ENCODE measurements at regions not wholly inside any gene's neighbourhood (a gene's known extent, or its start where the extent isn't known, plus 50 kb on each side); places are given as distances from the start of the nearest gene placed in this dataset.

DNA sequence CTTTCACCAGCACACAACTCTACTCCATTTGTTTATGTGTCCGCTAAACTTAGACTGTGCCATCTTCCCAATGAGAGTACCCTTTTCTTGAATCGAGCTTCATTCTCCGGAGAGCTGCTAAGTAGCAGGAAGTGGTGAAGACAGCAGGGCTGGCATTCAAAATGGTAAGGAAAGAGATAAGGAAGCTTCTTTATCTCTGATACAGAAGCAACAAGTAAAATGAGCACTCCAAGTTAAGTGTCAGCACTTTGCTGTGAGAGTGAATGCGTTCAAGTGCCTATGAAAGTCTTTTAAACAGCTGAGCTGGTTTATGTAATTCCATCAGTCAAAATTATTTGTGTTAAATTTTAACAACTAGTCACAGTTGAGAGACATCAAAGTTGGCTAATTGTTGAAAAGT, 386.8 kb upstream of the PTPRD start:
- no peak for DNase-seq (ENCODE audit: low spot score)

DNA sequence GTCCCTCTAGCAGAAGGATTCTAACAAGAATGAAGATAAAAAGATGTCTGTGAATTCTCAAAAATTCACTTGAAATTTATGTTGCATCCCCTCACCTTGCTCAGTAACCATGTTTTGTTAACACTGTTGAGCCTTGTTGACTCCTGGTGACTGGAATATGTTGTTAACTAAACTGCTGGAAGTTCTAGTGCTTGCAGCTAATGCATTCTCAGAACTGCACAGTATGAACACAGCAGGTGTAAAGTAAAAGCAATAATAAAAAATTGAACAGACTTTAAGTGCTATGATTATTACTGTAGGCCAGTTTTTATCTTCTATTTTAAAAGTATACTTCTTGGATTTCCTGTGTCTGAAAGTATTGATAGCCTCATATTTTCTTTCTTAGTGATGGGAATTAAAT, 388.7 kb upstream of the PTPRD start:
- no peak for DNase-seq (ENCODE audit: low spot score)

DNA sequence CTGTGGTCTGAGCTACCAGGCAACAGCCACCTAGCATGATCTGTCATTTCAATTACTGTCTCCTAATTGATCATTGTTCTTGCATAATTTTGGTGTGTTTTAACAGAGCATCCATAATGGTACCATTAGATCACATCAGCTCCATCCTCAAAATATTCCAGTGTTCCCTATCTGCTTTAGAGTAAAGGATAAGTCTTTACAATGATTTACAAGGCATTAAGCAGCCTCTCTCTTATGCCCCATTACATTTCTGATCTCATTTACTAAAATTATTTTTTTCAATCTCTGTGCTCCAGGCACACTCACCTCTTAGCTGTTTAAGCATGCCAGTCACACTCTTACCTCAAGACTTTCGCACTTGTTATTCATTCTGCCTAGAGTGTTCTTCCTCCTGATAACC, 389.9 kb upstream of the PTPRD start:
- no peak for DNase-seq (ENCODE audit: low spot score)

DNA sequence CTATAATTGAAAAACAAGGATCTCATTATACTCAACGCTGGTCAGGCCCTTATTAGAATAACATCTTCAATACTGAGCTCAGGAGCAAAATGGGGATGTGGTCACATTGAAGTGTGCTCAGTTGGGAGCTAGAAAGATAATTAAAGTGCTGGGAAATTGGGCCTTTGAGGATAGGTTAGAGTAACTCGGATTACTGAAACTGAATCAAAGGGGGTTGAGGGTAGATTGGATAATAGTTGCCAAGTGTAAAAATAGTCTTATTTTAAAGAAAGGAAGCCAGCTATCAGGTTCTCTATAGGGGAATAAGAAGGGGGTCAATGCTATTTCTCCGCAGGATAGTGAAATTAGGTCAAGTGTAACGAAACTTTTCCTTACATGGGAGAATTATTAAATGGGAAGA, 391.0 kb upstream of the PTPRD start:
- no peak for DNase-seq (ENCODE audit: low spot score)

DNA sequence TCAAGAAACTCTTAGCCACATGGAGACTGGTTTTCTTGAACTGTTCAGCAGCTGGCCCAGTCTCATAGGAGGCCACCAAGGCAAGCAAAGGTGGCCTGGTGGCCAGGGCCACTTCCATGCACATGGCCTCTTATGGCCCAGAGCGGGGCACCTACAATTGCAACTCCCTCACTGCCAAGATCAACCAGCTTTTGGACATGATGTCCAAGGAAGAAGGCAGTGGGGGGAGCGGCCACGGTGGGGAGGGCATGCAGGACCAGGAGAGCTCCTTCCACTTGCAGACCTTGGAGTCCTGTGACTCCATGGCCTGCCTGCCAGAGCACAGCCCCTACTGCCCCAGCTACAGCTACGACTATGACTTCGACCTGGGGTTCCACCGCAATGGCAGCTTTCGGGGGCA, 398.9 kb upstream of the PTPRD start:
- DNase-seq (ENCODE audit: low spot score): no peak

DNA sequence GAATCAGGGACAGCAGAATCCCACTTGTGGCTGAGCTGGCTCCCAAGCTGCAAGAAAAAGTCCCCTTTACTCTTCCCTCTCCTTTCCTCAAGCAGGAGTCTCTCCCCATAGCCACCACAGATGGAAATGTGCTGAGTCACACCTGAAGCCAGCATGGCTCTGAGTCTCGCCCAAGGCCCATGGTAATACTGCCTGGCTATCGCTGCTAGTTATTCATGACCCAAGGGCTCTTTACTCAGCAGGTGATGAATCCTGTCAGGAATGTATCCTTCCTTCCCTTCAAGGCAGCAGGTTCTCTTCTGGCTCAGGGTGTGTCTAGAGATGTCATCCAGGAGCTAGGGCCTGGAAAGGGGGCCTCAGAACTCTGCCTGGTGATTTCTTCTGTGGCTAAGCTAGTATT, 403.3 kb upstream of the PTPRD start:
- DNase-seq (ENCODE audit: low spot score): no peak

DNA sequence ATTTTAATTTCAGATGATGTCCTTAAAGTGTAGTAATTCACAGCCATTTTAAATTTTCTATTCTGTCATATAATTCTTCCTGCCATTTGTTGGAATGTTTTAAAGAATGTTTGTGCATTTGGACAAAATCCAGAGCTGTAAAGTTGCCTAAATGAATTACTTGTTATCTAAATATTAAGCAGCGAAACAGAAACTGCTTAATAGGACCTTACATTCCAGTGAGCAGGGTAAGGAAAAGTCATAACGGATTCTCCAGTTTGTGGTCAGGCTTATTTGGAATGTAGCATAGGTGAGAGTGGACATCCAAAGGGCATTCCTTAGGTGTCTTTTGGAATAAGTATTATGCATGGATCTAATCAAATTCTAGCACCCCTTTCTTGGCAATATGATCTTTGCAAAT, 410.4 kb upstream of the PTPRD start:
- no peak for DNase-seq (ENCODE audit: low spot score)

DNA sequence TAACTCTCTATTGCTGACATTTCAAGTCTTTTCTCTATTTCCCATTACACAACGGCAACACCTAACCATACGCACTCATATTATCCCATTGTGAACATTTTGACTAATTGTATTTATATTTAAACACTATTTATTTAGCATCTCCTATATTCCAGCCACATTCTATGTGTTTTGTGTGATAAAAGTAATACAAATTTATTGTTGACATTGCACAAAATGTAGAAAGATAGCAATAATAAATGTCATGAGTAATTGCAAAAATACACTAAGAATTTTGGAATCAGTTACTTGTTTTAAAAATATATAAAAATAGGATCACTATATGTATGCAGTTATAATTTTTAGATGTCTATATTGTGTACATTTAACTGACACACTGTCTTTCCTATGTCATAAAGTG, 413.0 kb upstream of the PTPRD start:
- no peak for DNase-seq (ENCODE audit: low spot score)

DNA sequence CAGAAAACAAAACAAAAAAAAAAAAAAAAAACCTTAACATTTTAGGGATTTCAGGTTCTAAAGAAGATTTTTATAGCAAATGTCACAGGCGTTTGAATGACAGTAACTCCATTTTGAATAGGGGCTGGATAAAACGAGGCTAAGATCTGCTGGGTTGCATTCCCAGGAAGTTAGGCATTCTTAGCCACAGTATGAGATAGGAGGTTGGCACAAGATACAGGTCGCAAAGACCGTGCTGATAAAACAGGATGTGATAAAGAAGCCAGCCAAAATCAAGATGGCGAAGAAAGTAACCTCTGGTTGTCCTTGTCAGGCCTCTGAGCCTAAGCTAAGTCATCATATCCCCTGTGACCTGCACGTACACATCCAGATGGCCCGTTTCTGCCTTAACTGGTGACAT, 425.6 kb upstream of the PTPRD start:
- DNase-seq (ENCODE audit: low spot score): no peak

DNA sequence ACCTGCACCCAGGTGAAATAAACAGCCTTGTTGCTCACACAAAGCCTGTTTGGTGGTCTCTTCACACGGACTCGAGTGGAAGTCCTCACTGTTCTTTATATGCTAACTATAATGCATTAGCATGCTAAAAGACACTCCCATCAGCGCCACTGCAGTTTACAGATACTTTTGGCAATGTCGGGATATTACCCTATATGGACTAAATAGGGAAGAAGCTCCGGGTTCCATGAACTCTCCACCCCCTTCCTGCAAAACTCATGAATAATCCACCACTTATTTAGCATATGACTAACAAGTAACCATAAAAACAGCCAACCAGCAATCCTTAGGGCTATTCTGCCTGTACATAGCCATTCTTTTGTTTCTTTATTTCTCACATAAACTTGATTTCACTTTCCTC, 426.2 kb upstream of the PTPRD start:
- no peak for DNase-seq (ENCODE audit: low spot score)

DNA sequence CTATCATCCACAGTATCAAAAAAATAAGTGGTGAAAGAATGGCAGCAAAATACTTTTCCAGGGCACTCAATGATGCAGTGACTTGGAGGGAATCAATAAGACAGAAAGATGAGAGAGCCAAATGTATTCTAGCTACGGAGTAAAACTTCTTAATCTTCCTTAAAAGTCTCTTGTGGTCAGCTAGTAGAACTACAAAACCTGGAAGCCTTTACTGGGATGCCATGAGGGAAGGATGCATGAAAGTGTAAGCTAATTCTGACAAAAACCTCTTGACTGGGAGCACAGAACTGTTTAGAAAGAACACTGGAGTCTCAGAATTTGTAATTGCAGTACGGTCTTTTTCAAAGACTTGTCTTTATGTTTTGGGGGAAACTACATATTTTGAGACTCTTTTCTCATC, 432.8 kb upstream of the PTPRD start:
- DNase-seq (ENCODE audit: low spot score): no peak

DNA sequence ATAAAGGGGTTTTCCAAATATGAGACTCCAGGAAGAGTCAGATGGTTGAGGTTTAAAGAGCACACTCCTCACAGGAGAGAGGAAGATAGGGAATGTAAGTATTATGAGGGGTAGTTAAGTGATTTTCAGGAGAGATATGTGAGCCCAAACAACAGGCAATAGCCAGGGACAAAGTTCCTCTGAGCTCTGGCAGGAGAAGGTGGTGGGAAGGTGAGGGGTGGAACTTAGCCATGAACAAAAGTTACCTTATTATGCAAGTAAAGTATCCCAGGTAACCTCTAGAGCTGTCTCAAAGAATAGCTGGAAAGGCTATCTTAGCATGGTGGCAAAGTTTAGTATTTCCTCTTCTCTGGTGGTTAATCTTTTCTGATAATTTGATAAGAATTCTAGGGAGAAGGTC, 450.5 kb upstream of the PTPRD start:
- DNase-seq (ENCODE audit: low spot score): no peak

DNA sequence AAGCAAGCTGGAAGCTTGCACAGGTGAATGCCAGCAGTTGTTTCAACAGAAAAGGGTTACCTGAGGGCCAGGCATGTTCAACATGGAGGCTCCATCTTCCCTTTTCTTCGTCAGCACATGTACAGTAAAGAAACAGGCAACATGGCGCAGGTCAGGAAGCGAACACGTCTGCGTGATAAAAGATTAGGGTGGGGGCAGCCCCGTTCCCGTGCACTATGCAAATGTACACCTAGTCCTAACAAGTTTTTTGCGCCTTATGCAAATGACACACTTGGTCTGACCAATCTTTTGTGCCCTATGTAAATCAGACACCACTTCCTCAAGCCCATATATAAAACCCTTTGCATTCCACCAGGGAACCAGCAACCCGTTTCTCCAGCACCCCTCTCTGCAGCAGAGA, 452.1 kb upstream of the PTPRD start:
- no peak for DNase-seq (ENCODE audit: low spot score)

DNA sequence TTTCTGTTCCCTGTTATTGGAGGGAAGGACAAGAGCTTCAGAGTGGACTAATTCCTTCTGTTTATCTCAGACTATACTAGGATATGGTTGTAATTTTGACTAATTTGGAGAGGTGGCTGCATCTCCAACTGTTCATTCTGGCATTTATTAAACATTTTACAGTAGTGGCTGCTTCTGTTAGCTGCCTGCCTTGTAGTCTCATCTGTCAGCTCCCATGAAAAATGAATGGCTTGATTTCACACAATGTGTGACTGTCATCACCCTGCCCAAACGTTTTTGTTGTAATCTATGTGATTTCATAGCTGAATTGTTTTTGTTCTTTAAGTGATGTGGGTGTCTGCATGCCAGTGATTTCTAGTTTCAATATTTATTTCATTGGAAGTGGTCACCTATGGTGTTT, 459.4 kb upstream of the PTPRD start:
- DNase-seq (ENCODE audit: low spot score): no peak

DNA sequence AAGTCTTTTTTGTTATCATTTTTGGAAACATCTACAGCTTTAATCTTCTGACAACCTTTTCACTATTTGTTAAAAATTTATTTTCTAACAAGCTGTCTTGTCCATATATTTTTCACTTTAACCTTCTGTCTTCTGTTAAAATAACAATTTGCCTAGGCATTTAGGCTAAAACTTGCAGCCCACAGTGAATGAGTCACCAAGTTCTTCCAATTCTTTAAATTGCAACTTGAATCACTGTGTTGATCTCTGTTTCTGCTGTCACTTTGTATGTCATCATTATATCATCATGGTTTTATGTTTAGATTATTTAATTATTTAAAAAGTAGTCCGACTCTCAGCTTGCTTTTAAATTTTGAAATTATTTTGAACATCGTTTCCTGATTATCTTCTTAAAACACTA, 473.8 kb upstream of the PTPRD start:
- DNase-seq (ENCODE audit: low spot score): no peak

DNA sequence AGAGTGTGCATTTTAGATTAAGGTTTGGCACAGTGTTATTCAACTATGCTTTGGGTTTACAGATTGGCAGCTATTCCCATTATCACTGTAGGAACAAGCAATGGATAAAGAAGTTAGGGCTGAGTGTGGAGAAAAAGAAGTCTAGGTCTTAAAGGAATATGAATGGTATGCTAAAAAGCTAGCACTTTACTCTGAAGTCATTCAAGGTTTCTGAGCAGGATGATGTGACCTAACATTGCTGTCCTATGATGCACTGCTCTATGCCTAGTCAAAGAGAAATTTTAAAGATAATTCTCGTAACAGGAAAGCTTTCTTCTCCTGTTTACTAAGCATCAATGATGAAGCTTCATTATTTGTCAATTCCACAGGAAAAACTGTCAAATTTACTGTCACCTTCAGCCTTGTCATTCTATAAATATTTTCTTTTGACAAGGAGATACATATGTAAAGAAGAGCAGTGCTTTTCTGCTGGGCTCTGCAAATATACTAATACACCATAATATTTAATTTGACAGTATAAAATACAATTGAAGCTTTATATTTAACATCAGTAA, 476.1 kb upstream of the PTPRD start:
- DNase-seq (ENCODE audit: low spot score): no peak

DNA sequence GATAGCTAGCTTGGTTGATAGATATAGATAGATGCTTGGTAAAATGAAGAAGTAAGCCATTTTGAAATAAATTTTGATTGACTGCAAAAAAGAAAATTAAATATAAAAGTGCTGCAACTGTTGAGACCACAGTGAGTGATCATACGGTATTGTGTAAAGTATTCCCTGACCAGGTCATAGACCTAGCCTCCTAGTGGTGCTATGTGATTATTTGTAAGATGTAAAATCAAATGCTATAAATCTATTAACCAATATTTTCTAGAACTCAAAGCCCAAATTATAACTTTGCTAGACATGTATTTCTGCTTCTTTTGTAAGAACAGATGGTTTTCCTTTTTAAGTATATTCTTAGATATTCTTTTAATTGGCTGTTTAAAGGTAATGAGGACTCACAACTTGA, 480.2 kb upstream of the PTPRD start:
- no peak for DNase-seq (ENCODE audit: low spot score)

DNA sequence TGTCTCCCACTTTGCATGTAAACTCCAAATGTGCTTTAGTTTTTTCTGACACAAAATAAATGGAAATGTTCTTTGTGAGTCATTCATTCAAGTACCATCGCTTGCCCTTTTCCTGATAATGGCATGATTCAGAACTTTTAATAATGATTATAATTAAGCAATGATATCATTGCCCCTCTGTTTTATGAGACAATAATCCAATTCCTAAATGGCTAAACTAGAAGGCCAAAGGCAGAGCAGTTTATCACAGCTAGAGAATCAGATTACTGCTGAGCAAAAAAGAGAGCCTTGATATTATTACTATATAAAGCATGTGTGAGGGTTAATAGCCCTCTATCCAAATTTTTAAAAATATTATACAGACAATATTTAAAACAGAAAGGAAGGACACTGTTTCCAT, 484.2 kb upstream of the PTPRD start:
- DNase-seq (ENCODE audit: low spot score): no peak

DNA sequence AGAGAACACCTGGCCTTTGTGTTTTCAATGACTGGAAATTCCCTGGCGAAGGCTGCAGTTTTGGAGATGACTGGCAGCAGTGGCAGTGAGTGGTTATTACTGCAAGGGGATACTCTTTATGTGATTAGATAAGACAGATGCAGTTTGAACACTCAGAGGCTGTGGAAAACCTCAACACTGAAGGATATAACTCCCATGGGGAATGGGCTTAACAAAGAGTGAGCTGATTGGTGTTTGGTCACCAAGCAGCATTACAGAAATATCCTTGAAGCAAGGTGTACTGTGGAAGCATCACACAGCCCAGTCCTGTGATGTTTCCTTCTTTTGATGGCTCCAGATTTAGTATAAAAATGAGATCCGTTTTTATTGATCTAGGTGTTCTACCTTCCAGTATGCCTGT, 490.7 kb upstream of the PTPRD start:
- no peak for DNase-seq (ENCODE audit: low spot score)

DNA sequence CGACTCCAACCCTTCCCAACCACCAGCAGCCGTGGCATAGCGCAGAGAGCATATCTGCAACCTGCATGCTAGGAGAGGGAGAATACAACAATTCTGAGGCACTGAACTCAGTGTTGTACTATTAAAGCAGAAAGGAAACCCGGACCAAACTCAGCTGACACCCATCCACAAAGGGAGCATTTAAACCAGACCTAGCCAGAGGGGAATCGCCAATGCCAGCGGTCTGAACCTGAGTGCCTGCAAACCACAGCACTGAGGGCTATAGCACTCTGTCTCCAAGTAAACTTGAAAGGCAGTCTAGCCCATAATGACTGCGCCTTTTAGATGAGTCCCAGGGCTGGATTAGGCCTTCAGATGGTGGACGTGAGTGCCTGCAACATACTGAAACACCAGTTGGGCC, 494.4 kb upstream of the PTPRD start:
- no peak for DNase-seq (ENCODE audit: low spot score)

DNA sequence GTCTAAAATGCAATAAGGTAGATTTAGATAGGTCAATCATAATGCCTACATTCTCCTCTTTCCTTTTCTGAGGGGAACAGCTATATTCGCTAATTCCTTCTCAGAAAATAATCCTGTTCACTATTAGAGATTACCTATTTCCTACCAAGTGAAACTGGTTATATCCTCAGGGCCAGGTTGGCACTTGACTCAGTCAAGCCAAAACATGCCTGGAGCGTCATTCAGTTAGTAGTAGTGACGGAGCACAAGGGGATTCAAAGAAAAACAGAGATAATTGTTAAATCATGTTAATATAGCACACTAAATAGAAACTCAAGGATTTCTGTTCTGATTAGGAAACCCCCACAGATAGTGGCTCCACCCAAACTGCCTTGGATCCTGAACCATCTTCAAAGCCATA, 515.4 kb upstream of the PTPRD start:
- no peak for DNase-seq (ENCODE audit: low spot score)

DNA sequence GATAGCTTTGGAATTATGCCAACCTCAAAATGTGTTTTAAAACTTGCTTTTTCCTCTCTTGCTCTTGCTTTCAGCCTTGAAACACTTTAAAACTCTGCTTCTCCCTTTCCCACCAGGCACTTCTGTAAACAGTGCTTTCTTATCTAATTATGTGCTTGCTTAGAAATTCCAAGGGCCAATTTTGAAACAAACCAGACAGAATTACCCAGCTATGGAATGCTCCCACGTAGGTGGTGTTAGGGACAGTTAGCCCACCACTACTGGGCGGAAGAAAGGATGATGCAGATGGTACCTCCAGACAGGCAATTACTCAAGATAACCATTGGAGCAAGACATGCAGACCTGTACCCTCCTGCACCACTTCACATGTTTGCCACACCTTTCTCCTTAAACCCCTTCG, 523.0 kb upstream of the PTPRD start:
- DNase-seq (ENCODE audit: low spot score): no peak

DNA sequence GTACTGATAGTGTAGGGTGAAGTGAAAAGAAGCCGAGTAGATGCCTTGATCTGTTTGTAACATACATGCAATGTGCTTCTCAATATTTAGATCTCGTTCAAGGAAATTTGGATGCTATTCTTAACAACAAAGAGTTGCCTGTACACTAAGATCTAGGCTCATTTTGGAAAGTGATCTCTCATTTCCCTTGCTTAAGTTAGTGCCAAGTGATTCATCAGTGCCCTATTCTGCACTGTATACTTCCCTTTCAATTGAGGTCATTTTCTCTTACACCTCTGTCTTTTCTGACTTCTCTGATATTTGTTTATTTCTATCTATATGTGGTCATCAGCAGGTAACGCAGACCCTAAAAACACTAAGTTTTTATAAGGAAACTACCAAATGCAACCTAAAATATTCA, 528.6 kb upstream of the PTPRD start:
- no peak for DNase-seq (ENCODE audit: low spot score)

DNA sequence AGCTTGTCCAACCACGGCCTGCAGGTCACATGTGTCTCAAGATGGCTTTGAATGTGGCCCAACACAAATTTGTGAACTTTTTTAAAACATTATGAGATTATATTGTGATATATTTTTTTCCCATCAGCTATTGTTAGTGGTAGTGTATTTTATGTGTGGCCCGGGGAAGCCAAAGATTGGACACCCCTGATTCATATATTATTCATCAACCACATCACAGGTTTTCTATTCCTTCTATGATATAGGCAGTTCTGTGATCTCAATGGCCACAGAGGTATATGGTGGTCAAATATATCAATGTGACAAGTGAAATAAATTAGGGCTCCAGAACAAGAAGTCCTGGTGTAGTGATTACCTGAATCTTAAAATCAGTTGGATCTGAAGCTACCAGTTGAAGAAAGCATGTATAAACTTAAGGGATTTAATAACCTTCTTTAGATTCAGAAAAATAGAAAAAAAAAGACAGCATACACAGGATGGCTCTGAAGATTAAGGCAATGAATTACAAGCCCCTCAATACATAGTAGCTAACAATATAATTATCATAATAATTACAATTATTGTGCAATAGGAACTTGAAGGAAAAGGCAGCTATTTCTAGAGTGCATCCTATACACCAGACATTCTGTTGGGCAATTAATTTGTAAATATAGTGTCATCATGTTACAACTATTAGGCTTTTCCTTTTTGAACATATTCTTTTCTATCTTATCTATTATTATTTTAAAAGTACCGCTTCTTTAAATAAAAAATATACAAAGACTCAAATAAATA, 530.4 kb upstream of the PTPRD start:
- no peak for DNase-seq (ENCODE audit: low spot score)
